GM18502 (cell line): ENCODE measurements at regions not wholly inside any gene's neighbourhood (a gene's known extent, or its start where the extent isn't known, plus 50 kb on each side); places are given as distances from the start of the nearest gene placed in this dataset.

Source experiments
- ATAC-seq: cut with Tn5 transposase; IDR thresholded peaks from one replicate; pipeline ENCODE4 v1.9.1; 2021; ENCODE audit warnings: mild to moderate bottlenecking; ENCODE audit not compliant: unreplicated experiment, poor library complexity

GRCh38 chr1:88068407-88068960 is 615.6 kb upstream of the PKN2 start:
- no peak for ATAC-seq

- ATAC-seq = no peak
These were observed 613.1 kb upstream of the PKN2 start for GRCh38 chr1:88070956-88071355.

GRCh38 chr1:88074661-88075060 is 609.4 kb upstream of the PKN2 start:
- no peak for ATAC-seq

- ATAC-seq = no peak
These were observed 608.3 kb upstream of the PKN2 start for GRCh38 chr1:88075813-88076212.

GRCh38 chr1:88079036-88079435 is 605.0 kb upstream of the PKN2 start:
- ATAC-seq = no peak

GRCh38 chr1:88080875-88081274 is 603.2 kb upstream of the PKN2 start:
- no peak for ATAC-seq

GRCh38 chr1:88088481-88088880 is 595.6 kb upstream of the PKN2 start:
- no peak for ATAC-seq

- ATAC-seq = no peak
These were observed 594.1 kb upstream of the PKN2 start for GRCh38 chr1:88089961-88090360.

GRCh38 chr1:88098881-88099280 is 585.2 kb upstream of the PKN2 start:
- no peak for ATAC-seq

- no peak for ATAC-seq
These were observed 583.0 kb upstream of the PKN2 start for GRCh38 chr1:88101041-88101440.

- no peak for ATAC-seq
These were observed 579.8 kb upstream of the PKN2 start for GRCh38 chr1:88104236-88104635.

- no peak for ATAC-seq
These were observed 579.2 kb upstream of the PKN2 start for GRCh38 chr1:88104886-88105285.

GRCh38 chr1:88111816-88112215 is 572.3 kb upstream of the PKN2 start:
- no peak for ATAC-seq

- no peak for ATAC-seq
These were observed 566.5 kb upstream of the PKN2 start for GRCh38 chr1:88117597-88117996.

- no peak for ATAC-seq
These were observed 565.8 kb upstream of the PKN2 start for GRCh38 chr1:88118176-88118845.

- ATAC-seq = no peak
These were observed 559.5 kb upstream of the PKN2 start for GRCh38 chr1:88124614-88125013.

- no peak for ATAC-seq
These were observed 557.6 kb upstream of the PKN2 start for GRCh38 chr1:88126467-88126866.

GRCh38 chr1:88133991-88134390 is 550.1 kb upstream of the PKN2 start:
- ATAC-seq = no peak

- ATAC-seq = no peak
These were observed 548.8 kb upstream of the PKN2 start for GRCh38 chr1:88134983-88135921.

- no peak for ATAC-seq
These were observed 544.4 kb upstream of the PKN2 start for GRCh38 chr1:88139633-88140032.

- ATAC-seq = no peak
These were observed 543.7 kb upstream of the PKN2 start for GRCh38 chr1:88140325-88140724.
